K562 (cell line): ENCODE measurements at regions not wholly inside any gene's neighbourhood (a gene's known extent, or its start where the extent isn't known, plus 50 kb on each side); places are given as distances from the start of the nearest gene placed in this dataset.

Source experiments
- ATAC-seq: fragments of 200-7000 bp; cut with Tn5 transposase; 3 replicates; pipeline ENCODE4 v1.9.1; 2020; ENCODE audit warnings: moderate library complexity
- BruUV-seq: library from RNA; stranded (reverse); fragments of 400-500 nt; replicated peaks from 2 replicates; lab custom pipeline; 2021; lab: Mats Ljungman, UMichigan
- CTCF ChIA-PET: fragments of 300-600 bp; formaldehyde crosslinking; extraction: SDS; loops from one replicate; lab custom pipeline; 2021; ENCODE audit warnings: low intra/inter-chr PET ratio; lab: Yijun Ruan, JAX
- POLR2A ChIA-PET: fragments of 300-600, 350-650 bp; sonication (Branson Sonifier 250); formaldehyde crosslinking; extraction: SDS; loops from one replicate; lab custom pipeline; 2021; ENCODE audit warnings: antibody characterized with exemption, inconsistent platforms; lab: Yijun Ruan, JAX
- DNase-seq, 4 experiments: peaks; one replicate each; pipeline versions ENCODE4 v3.0.0 to v3.0.0-alpha.2; 2011 to 2018; ENCODE audit warnings: low spot score in 3 of 4, mixed read lengths in 3 of 4; ENCODE audit errors: extremely low read depth in 1 of 4
- FAIRE-seq: peaks from 2 replicates; lab custom pipeline; 2011; peaks lifted over from hg19 to GRCh38; lab: Jason Lieb, UNC
- H2AFZ ChIP-seq: 2 replicates; pipeline ENCODE4 v1.6.0; 2011; ENCODE audit warnings: low read depth, low read length, control low read depth, inconsistent platforms
- H3K27ac ChIP-seq: fragments of 200-600 bp; 3 replicates; pipeline ENCODE4 v1.8.0; 2011; ENCODE audit warnings: low read depth, mild to moderate bottlenecking, control low read depth, inconsistent platforms, low read length, moderate library complexity, mixed read lengths; ENCODE audit errors: extremely low read depth
- H3K27me3 ChIP-seq, 2 experiments: fragments of 300-600 bp in 1 of 2; 2 replicates in 1 of 2; 3 replicates in 1 of 2; pipeline versions ENCODE4 v1.6.0 to v1.8.0; 2011; ENCODE audit warnings: inconsistent platforms in 2 of 2, low read length in 2 of 2, mild to moderate bottlenecking in 1 of 2, mixed read lengths in 1 of 2, moderate library complexity in 1 of 2; ENCODE audit not compliant: control insufficient read depth in 2 of 2, insufficient read depth in 2 of 2
- H3K36me3 ChIP-seq: fragments of 300-600 bp; 3 replicates; pipeline ENCODE4 v1.8.0; 2011; ENCODE audit warnings: mild to moderate bottlenecking, low read length, inconsistent platforms; ENCODE audit not compliant: control insufficient read depth, insufficient read depth
- H3K4me1 ChIP-seq, 2 experiments: fragments of 200-600 bp in 1 of 2; replicated peaks in 1 of 2; 2 replicates in 1 of 2; 3 replicates in 1 of 2; pipeline versions ENCODE4 v1.5.1 to v1.8.0; 2011; ENCODE audit warnings: inconsistent platforms in 2 of 2, low read length in 2 of 2, mild to moderate bottlenecking in 1 of 2, mixed read lengths in 1 of 2, moderate library complexity in 1 of 2; ENCODE audit not compliant: control insufficient read depth in 2 of 2, insufficient read depth in 2 of 2
- H3K4me2 ChIP-seq: 2 replicates; pipeline ENCODE4 v1.6.1; 2011; ENCODE audit warnings: low read length, control low read depth, inconsistent platforms, mixed read lengths; ENCODE audit not compliant: insufficient read depth
- H3K4me3 ChIP-seq: fragments of 200-600 bp; sonication (generic), shearing (Covaris generic); 2 replicates; pipeline ENCODE4 v1.5.1; 2016; ENCODE audit warnings: control low read depth, inconsistent platforms
- H3K79me2 ChIP-seq: fragments of 200-600 bp; 3 replicates; pipeline ENCODE4 v1.8.0; 2011; ENCODE audit warnings: low read length, inconsistent platforms; ENCODE audit not compliant: control insufficient read depth, insufficient read depth
- H3K9ac ChIP-seq, 2 experiments: 2 replicates each; pipeline versions ENCODE4 v1.6.0 to v1.6.1; 2011; ENCODE audit warnings: low read depth in 2 of 2, low read length in 2 of 2, control low read depth in 1 of 2, inconsistent platforms in 1 of 2, mild to moderate bottlenecking in 1 of 2, mixed read lengths in 1 of 2; ENCODE audit not compliant: insufficient read depth in 1 of 2
- H3K9me1 ChIP-seq: one replicate; pipeline ENCODE4 v1.6.0; 2011; ENCODE audit warnings: inconsistent platforms, mild to moderate bottlenecking, low read length, moderate library complexity; ENCODE audit not compliant: control insufficient read depth, insufficient read depth
- H3K9me3 ChIP-seq: replicated peaks from 2 replicates; pipeline ENCODE4 v1.5.1; 2011; ENCODE audit warnings: low read depth, low read length, inconsistent platforms; ENCODE audit not compliant: control insufficient read depth, insufficient read depth
- H4K20me1 ChIP-seq: replicated peaks from 2 replicates; pipeline ENCODE4 v1.6.1; 2011; ENCODE audit warnings: low read length, inconsistent platforms, mixed read lengths; ENCODE audit not compliant: control insufficient read depth, insufficient read depth
- E2F3 ChIP-seq: fragments of 250-450 bp; sonication (Bioruptor Pico); IDR thresholded peaks from 2 replicates; pipeline ENCODE4 v1.4.0; 2020; ENCODE audit warnings: mild to moderate bottlenecking
- FOXA1 ChIP-seq: fragments of 450-650 bp; IDR thresholded peaks from 2 replicates; pipeline ENCODE4 v1.6.1; 2016; ENCODE audit warnings: mild to moderate bottlenecking, borderline replicate concordance
- GATAD2B ChIP-seq: fragments of 450-650 bp; IDR thresholded peaks from 2 replicates; pipeline ENCODE4 v1.6.1; 2017; ENCODE audit warnings: mild to moderate bottlenecking, borderline replicate concordance
- NFE2L1 ChIP-seq: fragments of 450-650 bp; IDR thresholded peaks from 2 replicates; pipeline ENCODE4 v1.6.1; 2016; ENCODE audit warnings: missing genetic modification characterization, low read depth, mild to moderate bottlenecking, missing compliant biosample characterization, moderate library complexity, borderline replicate concordance
- PTTG1 ChIP-seq: fragments of 450-650 bp; IDR thresholded peaks from 2 replicates; pipeline ENCODE4 v1.6.1; 2016; ENCODE audit warnings: low read depth, mild to moderate bottlenecking, missing genetic modification characterization, missing compliant biosample characterization
- RCOR1 ChIP-seq, 2 experiments: IDR thresholded peaks; 2 replicates each; pipeline ENCODE4 v1.6.1; 2012; ENCODE audit warnings: low read depth in 2 of 2, low read length in 2 of 2, borderline replicate concordance in 1 of 2, improper control_type of control experiment in 1 of 2
- SMARCA4 ChIP-seq: fragments of 450-650 bp; IDR thresholded peaks from 2 replicates; pipeline ENCODE4 v1.6.1; 2016
- TCF15 ChIP-seq: fragments of 250-450 bp; sonication (Bioruptor Pico); IDR thresholded peaks from 2 replicates; pipeline ENCODE4 v1.8.0; 2022; ENCODE audit warnings: moderate library complexity, mild to moderate bottlenecking, inconsistent platforms
- XRCC3 ChIP-seq: fragments of 450-650 bp; IDR thresholded peaks from 2 replicates; pipeline ENCODE4 v1.6.1; 2017; ENCODE audit warnings: mild to moderate bottlenecking, moderate library complexity
- ZNF407 ChIP-seq: fragments of 450-650 bp; IDR thresholded peaks from 2 replicates; pipeline ENCODE4 v1.6.1; 2016; ENCODE audit warnings: low read depth
- ZNF592 ChIP-seq: fragments of 450-650 bp; IDR thresholded peaks from 2 replicates; pipeline ENCODE4 v1.6.1; 2017; ENCODE audit warnings: antibody characterized with exemption, mild to moderate bottlenecking
- WGBS: fragments of 100-300 bp; shearing (Covaris generic); methylation state at CpG from one replicate; pipeline ENCODE4 v1.1.6; 2016; ENCODE audit warnings: low coverage, mixed read lengths; ENCODE audit not compliant: insufficient coverage; ENCODE audit errors: missing lambda C conversion rate; 5-methylcytosine and 5-hydroxymethylcytosine counted together
- in situ Hi-C: fragments of 300-500 bp; cut with MboI; formaldehyde crosslinking; loops from 4 replicates; pipeline ENCODE4 v1.15.0; 2018; ENCODE audit warnings: inconsistent platforms, mixed read lengths
- intact Hi-C: fragments of 100-400 bp; cut with micrococcal nuclease; formaldehyde crosslinking; loops from 2 replicates; pipeline ENCODE4 v1.14.2; 2022

DNA sequence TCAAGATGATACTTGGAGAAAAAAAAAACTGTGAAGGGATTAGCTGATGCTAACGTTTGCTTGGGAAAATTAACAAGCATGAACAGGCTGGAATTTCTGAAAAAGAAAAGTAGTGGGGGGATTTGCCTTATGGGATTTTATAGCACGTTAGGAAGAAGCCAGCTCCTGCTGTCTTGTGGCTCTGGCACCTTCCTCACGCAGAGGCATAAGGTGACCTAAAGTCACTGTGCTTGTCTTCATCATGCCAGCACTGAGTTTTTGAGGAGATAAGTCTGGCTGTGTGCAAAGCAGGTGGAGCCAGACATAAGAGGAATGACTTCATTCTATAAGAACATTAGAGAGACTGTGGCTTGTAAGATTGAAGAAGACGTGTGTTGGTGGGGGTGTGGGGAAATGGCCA lies 94.4 kb upstream of the MAP1B start:
- Histone ChIP-seq H3K4me3 (no peak overlapping the region), H3K9me1 (no peaks in the 10 kb centered on the region), H3K27ac (no peak overlapping the region), H4K20me1 (no peaks in the 10 kb centered on the region), H3K4me1 (peaks cover 0 to 6% of the 10 kb centered on the region in 2 experiments; a peak in 2 of 5 replicates), H3K4me2 (no peak overlapping the region), H3K79me2 (no peaks in the 10 kb centered on the region), H3K9me3 (no peaks in the 10 kb centered on the region; the same call in 1 of the 2 replicates), H2AFZ (no peak overlapping the region), H3K36me3 (no peaks in the 10 kb centered on the region), H3K27me3 (peaks cover 7 to 12% of the 10 kb centered on the region in 2 experiments; a peak in 4 of 5 replicates), H3K9ac (no peak overlapping the region)
- in situ Hi-C loops: no loop called here
- 2% methylated on average over 4 of the region's 4 CpGs for WGBS
- BruUV-seq: no TSS peak
- ATAC-seq (no peak), DNase-seq (no peak), FAIRE-seq (no peak)
- ChIA-PET POLR2A (no interaction called here), CTCF (no interaction called here)
- intact Hi-C loops: no loop called here
- TF ChIP-seq GATAD2B (no peak), NFE2L1 (tag) (no peak), FOXA1 (no peak), RCOR1 (IDR thresholded peaks at IDR 0.05; ENCODE audit: borderline replicate concordance in 1 of 2, low read depth in 2 of 2, low read length in 2 of 2) (no peak), SMARCA4 (no peak), ZNF592 (no peak), TCF15 (CRISPR knock-in tag) (no peak), E2F3 (no peak), PTTG1 (tag) (no peak), XRCC3 (no peak), ZNF407 (no peak)
